ENCODE measurements at regions not wholly inside any gene's neighbourhood (a gene's known extent, or its start where the extent isn't known, plus 50 kb on each side); places are given as distances from the start of the nearest gene placed in this dataset.
"Not testable (repeated sequence)": the region's sequence is repeated elsewhere in the genome, so short reads cannot be mapped to it uniquely, and the experiment has no call there.

GRCh38 chr2:4221845-4222244 is 518.5 kb downstream of the DCDC2C start:
- DNase-seq: no peak
- no peaks in the 10 kb centered on the region for H3K27me3 ChIP-seq
- H3K4me3 ChIP-seq (replicated peaks in 1 of 3): no peak overlapping the region
- no peaks in the 10 kb centered on the region for H3K9me3 ChIP-seq
- TF ChIP-seq, protein P1, sequence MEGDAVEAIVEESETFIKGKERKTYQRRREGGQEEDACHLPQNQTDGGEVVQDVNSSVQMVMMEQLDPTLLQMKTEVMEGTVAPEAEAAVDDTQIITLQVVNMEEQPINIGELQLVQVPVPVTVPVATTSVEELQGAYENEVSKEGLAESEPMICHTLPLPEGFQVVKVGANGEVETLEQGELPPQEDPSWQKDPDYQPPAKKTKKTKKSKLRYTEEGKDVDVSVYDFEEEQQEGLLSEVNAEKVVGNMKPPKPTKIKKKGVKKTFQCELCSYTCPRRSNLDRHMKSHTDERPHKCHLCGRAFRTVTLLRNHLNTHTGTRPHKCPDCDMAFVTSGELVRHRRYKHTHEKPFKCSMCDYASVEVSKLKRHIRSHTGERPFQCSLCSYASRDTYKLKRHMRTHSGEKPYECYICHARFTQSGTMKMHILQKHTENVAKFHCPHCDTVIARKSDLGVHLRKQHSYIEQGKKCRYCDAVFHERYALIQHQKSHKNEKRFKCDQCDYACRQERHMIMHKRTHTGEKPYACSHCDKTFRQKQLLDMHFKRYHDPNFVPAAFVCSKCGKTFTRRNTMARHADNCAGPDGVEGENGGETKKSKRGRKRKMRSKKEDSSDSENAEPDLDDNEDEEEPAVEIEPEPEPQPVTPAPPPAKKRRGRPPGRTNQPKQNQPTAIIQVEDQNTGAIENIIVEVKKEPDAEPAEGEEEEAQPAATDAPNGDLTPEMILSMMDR (IDR thresholded peaks at IDR 0.05): no peak
- no peak for TF ChIP-seq POLR2A (IDR thresholded peaks at IDR 0.05)
- WGBS, 2 donors: 92 to 96% methylated on average over 6 of the region's 6 CpGs
- intact Hi-C loops (cut with DNase I): no loop called here
- H3K36me3 ChIP-seq: no peaks in the 10 kb centered on the region
- no peak overlapping the region for H3K27ac ChIP-seq
- no peaks in the 10 kb centered on the region for H3K4me1 ChIP-seq

DNA sequence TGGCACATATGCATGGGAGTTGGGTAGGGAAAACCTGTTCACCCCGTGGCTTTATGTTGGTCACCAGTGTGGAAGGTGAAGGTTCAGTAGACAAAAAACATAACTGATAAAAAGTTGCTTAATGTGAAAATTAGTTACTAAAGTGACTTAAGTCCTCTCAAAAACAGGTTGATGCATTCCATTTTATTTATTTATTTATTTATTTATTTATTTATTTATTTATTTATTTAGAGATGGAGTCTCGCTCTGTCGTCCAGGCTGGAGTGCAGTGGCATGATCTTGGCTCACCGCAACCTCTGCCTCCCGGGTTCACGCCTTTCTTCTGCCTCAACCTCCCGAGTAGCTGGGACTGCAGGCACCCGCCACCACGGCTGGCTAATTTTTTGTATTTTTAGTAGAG is 541.0 kb downstream of the DCDC2C start:
- H3K36me3 ChIP-seq; intact Hi-C loops (cut with DNase I); H3K9me3 ChIP-seq; H3K27ac ChIP-seq; H3K4me3 ChIP-seq (replicated peaks in 1 of 3); DNase-seq; H3K27me3 ChIP-seq; H3K4me1 ChIP-seq: not testable (repeated sequence)
- WGBS, 2 donors: 95 to 97% methylated on average over 9 of the region's 9 CpGs

- Histone ChIP-seq H3K36me3 (no peaks in the 10 kb centered on the region), H3K27me3 (no peaks in the 10 kb centered on the region), H3K27ac (no peak overlapping the region), H3K4me1 (no peaks in the 10 kb centered on the region), H3K9me3 (no peaks in the 10 kb centered on the region), H3K4me3 (replicated peaks in 1 of 3) (no peak overlapping the region)
- peak; percentile 8 to 17 for DNase-seq
- TF ChIP-seq, protein P1 (IDR thresholded peaks at IDR 0.05): no peak
- TF ChIP-seq POLR2A (IDR thresholded peaks at IDR 0.05): no peak
- 35 to 43% methylated on average over 11 of the region's 11 CpGs for WGBS, 2 donors
- intact Hi-C loops (cut with DNase I): no loop called here
Observed at GRCh38 chr2:4246364-4247131, 543.2 kb downstream of the DCDC2C start.

GRCh38 chr2:4247791-4248190 is 544.4 kb downstream of the DCDC2C start:
- no peak for TF ChIP-seq POLR2A (IDR thresholded peaks at IDR 0.05)
- TF ChIP-seq, protein P1 (IDR thresholded peaks at IDR 0.05): no peak
- intact Hi-C loops (cut with DNase I): no loop called here
- 64 to 74% methylated on average over 3 of the region's 3 CpGs for WGBS, 2 donors

GRCh38 chr2:4255491-4255890 is 552.1 kb downstream of the DCDC2C start:
- H3K4me1 ChIP-seq: peaks cover 0 to 9% of the 10 kb centered on the region in 2 donors
- intact Hi-C loops (cut with DNase I): no loop called here
- WGBS, 2 donors: 22 to 37% methylated on average over 4 of the region's 4 CpGs
- H3K36me3 ChIP-seq: no peaks in the 10 kb centered on the region
- TF ChIP-seq, protein P1 (IDR thresholded peaks at IDR 0.05): no peak
- TF ChIP-seq POLR2A (IDR thresholded peaks at IDR 0.05): no peak
- H3K27ac ChIP-seq: no peak overlapping the region
- no peaks in the 10 kb centered on the region for H3K9me3 ChIP-seq
- DNase-seq: peak; percentile 73 to 76
- no peak overlapping the region for H3K4me3 ChIP-seq (replicated peaks in 1 of 3)
- H3K27me3 ChIP-seq: no peaks in the 10 kb centered on the region

More at GRCh38 chr2:4247791-4248190, 544.4 kb downstream of the DCDC2C start:
- no peak for DNase-seq
- H3K4me3 ChIP-seq (replicated peaks in 1 of 3): no peak overlapping the region
- H3K27ac ChIP-seq: no peak overlapping the region
- H3K36me3 ChIP-seq: no peaks in the 10 kb centered on the region
- H3K9me3 ChIP-seq: no peaks in the 10 kb centered on the region
- H3K4me1 ChIP-seq: no peaks in the 10 kb centered on the region
- no peaks in the 10 kb centered on the region for H3K27me3 ChIP-seq

Measured in thyroid gland (tissue), 4 donors.